NCI-H2196 (cell line): ENCODE measurements at regions not wholly inside any gene's neighbourhood (a gene's known extent, or its start where the extent isn't known, plus 50 kb on each side); places are given as distances from the start of the nearest gene placed in this dataset.
"Not testable (repeated sequence)": the region's sequence is repeated elsewhere in the genome, so short reads cannot be mapped to it uniquely, and the experiment has no call there.

Experiments
- DNase-seq: peaks from one replicate; lab custom pipeline; 2025; ENCODE audit not compliant: unreplicated experiment; lab: John Stamatoyannopoulos, UW

DNA sequence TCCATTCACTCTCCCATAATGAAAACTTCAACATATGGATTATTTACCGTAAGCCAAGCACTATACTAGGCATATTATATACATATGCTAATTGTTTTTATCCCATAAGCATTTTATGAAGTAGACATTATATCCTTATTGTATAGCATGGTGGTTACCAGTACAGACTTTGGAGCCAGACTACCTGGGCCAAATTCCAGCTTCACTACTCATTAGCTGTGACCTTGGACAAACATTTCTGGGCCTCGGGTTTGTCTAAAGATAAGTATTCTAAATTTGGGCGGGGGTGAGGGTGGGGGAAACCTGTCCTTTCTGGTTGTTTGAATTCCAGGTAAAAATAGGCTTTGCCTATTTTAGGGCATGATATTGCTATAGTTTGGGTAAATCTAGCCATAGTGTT lies 66.5 kb upstream of the P2RY1 start:
- DNase-seq: no peak

GRCh38 chr3:152769523-152769922 lies 65.4 kb upstream of the P2RY1 start:
- no peak for DNase-seq

DNA sequence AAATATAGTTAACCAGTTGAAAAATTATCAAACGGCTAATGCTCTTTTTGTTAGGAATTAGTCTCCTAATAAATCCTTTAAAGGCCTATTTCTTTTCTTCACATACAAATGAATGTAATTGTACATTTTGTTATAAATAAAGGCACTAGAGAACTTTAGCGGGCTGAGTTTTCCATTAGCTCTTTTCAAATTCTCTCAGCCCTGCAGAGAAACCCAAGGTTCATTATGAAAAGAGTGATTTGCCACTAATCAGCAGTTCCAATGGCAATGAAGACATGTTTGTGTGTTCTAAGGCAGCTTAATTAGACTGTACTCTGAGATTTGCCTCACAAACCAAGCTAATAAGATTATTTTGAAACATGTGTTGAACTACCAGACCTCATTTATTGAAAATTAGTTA lies 64.6 kb upstream of the P2RY1 start:
- no peak for DNase-seq

- no peak for DNase-seq
These were observed 63.8 kb upstream of the P2RY1 start for GRCh38 chr3:152771120-152771519.

- no peak for DNase-seq
These were observed 62.2 kb upstream of the P2RY1 start for GRCh38 chr3:152772674-152773225.

DNA sequence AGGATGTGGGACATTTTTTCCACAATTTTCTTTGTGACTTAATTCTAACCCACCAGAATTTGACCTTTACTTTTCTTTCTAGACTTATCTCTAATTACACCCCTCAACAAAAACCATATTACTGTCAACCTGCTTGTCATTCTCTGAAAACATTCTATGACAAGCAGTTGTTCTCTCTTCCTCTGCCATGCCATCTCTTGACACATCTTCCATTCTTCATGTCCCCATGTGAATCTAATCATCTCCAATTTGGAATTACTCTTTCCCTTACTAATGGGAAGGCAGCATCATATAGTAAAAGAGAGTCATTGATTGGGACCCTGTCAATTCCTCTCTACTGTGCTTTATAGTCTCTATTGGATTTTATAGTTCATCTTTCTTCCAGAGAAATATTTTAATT lies 61.3 kb upstream of the P2RY1 start:
- DNase-seq: no peak

DNA sequence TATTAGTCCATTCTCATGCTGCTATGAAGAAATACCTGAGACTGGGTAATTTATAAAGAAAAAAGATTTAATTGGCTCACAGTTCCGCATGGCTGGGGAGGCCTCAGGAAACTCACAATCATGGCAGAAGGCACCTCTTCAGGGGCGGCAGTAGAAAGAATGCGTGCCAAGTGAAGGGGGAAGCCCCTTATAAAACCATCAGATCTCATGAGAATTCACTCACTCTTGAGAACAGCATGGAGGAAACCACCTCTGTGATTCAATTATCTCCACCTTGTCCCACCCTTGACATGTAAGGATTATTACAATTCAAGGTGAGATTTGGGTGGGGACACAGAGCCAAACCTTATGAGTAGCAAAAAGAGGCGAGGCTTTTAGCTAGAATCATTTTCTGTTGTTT lies 60.7 kb upstream of the P2RY1 start:
- not testable (repeated sequence) for DNase-seq

DNA sequence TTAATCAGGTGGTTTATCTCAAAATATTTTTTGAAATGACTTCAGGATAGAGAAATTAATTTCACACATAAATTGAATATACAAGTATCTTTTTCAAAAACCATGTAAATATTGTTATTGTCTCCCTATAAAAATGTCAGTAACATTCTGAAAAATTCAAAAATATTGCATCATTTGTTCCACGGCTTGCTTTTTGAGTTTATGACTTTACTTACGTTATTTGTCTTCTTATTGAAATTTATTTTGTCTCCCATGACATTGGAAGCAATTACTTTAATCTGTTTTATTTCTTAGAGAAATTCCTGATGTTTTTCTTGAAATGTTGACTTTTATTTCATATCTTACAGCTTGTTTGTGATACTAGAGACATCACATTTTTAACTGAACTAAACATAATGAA lies 56.9 kb upstream of the P2RY1 start:
- no peak for DNase-seq

DNA sequence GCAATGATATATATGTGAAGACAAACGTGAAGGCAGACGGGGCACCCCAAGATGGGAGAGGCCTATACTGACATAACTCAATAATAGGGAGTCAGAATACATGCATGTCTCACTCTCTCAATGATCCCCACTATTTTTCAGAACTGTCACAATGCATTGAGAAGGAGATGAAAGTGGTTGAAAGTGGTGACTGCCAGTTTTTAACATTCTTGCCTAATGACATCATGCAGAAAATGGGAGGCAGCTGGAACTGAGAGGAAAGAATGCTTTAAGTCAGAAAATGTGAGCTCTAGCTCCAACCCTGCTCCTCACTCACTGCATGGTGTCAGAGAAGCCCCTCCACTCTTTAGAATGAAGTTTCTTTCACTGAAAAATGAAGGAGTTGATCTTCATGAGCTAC lies 55.3 kb upstream of the P2RY1 start:
- DNase-seq: no peak

- DNase-seq: no peak
These were observed 54.4 kb upstream of the P2RY1 start for GRCh38 chr3:152780553-152780952.

DNA sequence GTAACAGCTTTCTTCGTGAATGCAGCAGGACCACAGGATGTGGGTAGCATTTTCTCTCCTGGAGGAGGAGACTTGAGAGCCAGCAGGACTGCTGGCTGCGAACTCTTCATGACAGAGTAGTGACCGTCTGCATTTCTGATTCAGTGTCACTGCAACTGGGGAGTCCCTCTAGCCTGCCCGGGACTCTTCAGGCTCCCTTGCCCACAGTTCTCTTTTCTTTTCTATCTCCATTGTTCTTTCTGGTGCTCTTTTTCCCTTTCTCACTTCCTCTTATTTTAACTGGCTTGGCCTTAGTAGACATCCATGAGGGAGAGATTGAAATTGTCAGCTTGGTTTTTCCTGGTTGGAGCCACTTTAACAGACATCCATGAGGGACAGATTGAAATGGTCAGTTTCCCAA lies 49.9 kb upstream of the P2RY1 start:
- DNase-seq: no peak
